Keratinocyte (primary cell): ENCODE measurements at regions not wholly inside any gene's neighbourhood (a gene's known extent, or its start where the extent isn't known, plus 50 kb on each side); places are given as distances from the start of the nearest gene placed in this dataset.
"Not testable (repeated sequence)": the region's sequence is repeated elsewhere in the genome, so short reads cannot be mapped to it uniquely, and the experiment has no call there.

Source experiments
- DNase-seq: peaks from one replicate; pipeline ENCODE4 v3.0.0-alpha.2; 2011; ENCODE audit warnings: low read depth, missing footprints, low spot score
- FAIRE-seq: peaks from 2 replicates; lab custom pipeline; 2011; peaks lifted over from hg19 to GRCh38; lab: Jason Lieb, UNC
- H2AFZ ChIP-seq: 2 replicates; pipeline ENCODE4 v1.6.0; 2012; ENCODE audit warnings: low read length, control low read depth, inconsistent platforms; ENCODE audit not compliant: control insufficient read depth
- H3K27ac ChIP-seq: 2 replicates; pipeline ENCODE4 v1.5.1; 2011; ENCODE audit warnings: low read length; ENCODE audit not compliant: control insufficient read depth, insufficient read depth
- H3K27me3 ChIP-seq: 3 replicates; pipeline ENCODE4 v1.6.0; 2011; ENCODE audit warnings: low read length; ENCODE audit not compliant: control insufficient read depth, insufficient read depth; ENCODE audit errors: extremely low read depth
- H3K36me3 ChIP-seq, 2 experiments: 2 replicates in 1 of 2; 3 replicates in 1 of 2; pipeline ENCODE4 v1.5.1; 2011; ENCODE audit warnings: low read length in 2 of 2, mild to moderate bottlenecking in 1 of 2; ENCODE audit not compliant: control insufficient read depth in 2 of 2, insufficient read depth in 2 of 2; ENCODE audit errors: extremely low read depth in 1 of 2
- H3K4me1 ChIP-seq: 3 replicates; pipeline ENCODE4 v1.5.1; 2011; ENCODE audit warnings: low read length; ENCODE audit not compliant: control insufficient read depth, insufficient read depth; ENCODE audit errors: extremely low read depth
- H3K4me2 ChIP-seq: 3 replicates; pipeline ENCODE4 v1.6.0; 2011; ENCODE audit warnings: low read depth, low read length; ENCODE audit not compliant: control insufficient read depth, insufficient read depth; ENCODE audit errors: extremely low read depth
- H3K4me3 ChIP-seq, 3 experiments: fragments of 200-600 bp in 1 of 3; sonication (generic) in 1 of 3; 2 replicates in 2 of 3; 3 replicates in 1 of 3; pipeline ENCODE4 v1.5.1; 2011 to 2016; ENCODE audit warnings: low read length in 3 of 3, mild to moderate bottlenecking in 3 of 3, control low read depth in 2 of 3, inconsistent platforms in 1 of 3, low read depth in 1 of 3, mixed read lengths in 1 of 3, mixed run types in 1 of 3, moderate library complexity in 1 of 3; ENCODE audit not compliant: control insufficient read depth in 2 of 3, insufficient read depth in 2 of 3; ENCODE audit errors: extremely low read depth in 1 of 3
- H3K79me2 ChIP-seq: 2 replicates; pipeline ENCODE4 v1.6.0; 2012; ENCODE audit warnings: low read length; ENCODE audit not compliant: control insufficient read depth, insufficient read depth
- H3K9ac ChIP-seq: 3 replicates; pipeline ENCODE4 v1.6.0; 2011; ENCODE audit warnings: low read length; ENCODE audit not compliant: control insufficient read depth, insufficient read depth; ENCODE audit errors: extremely low read depth
- H3K9me1 ChIP-seq: 3 replicates; pipeline ENCODE4 v1.6.0; 2011; ENCODE audit warnings: low read length; ENCODE audit not compliant: control insufficient read depth, insufficient read depth; ENCODE audit errors: extremely low read depth
- H3K9me3 ChIP-seq: 2 replicates; pipeline ENCODE4 v1.5.1; 2012; ENCODE audit warnings: low read depth, low read length; ENCODE audit not compliant: control insufficient read depth
- H4K20me1 ChIP-seq: 3 replicates; pipeline ENCODE4 v1.6.0; 2011; ENCODE audit warnings: low read length; ENCODE audit not compliant: control insufficient read depth, insufficient read depth; ENCODE audit errors: extremely low read depth
- EZH2 ChIP-seq: IDR thresholded peaks from one replicate; pipeline ENCODE4 v1.6.1; 2012; ENCODE audit warnings: inconsistent platforms, mild to moderate bottlenecking, low read length, moderate library complexity
- dilution Hi-C: fragments of 300-500 bp; cut with MboI; formaldehyde crosslinking; loops from one replicate; pipeline ENCODE4 v1.7.0; 2020; ENCODE audit warnings: low sequenced_read_pairs; ENCODE audit not compliant: extremely low pct_ligation_motif_present
- TF ChIP-seq, protein P1 (sequence below), 3 experiments: IDR thresholded peaks in 1 of 3; conservative IDR thresholded peaks in 1 of 3; optimal IDR thresholded peaks in 1 of 3; 2 replicates in 2 of 3; 3 replicates in 1 of 3; pipeline versions ENCODE3 to v1.5.1; 2011; ENCODE audit warnings: low read length in 3 of 3, mild to moderate bottlenecking in 3 of 3, moderate library complexity in 2 of 3, control low read depth in 1 of 3, inconsistent platforms in 1 of 3; ENCODE audit not compliant: insufficient read depth in 2 of 3; ENCODE audit errors: extremely low read depth in 1 of 3

DNA sequence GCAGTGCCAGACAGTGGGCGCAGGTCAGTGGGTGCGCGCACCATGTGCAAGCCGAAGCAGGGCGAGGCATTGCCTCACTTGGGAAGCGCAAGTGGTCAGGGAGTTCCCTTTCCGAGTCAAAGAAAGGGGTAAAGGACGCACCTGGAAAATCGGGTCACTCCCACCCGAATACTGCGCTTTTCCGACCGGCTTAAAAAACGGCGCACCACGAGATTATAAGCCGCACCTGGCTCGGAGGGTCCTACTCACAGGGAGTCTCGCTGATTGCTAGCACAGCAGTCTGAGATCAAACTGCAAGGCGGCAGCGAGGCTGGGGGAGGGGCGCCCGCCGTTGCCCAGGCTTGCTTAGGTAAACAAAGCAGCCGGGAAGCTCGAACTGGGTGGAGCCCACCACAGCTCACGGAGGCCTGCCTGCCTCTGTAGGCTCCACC lies 77.9 kb downstream of the NR4A2 start:
- H3K4me2 ChIP-seq, H3K9me1 ChIP-seq, FAIRE-seq, H3K9me3 ChIP-seq, H3K79me2 ChIP-seq, H3K27me3 ChIP-seq, DNase-seq, H3K4me1 ChIP-seq, H3K36me3 ChIP-seq, H4K20me1 ChIP-seq, dilution Hi-C loops: not testable (repeated sequence)
- peak overlapping the region; percentile 26 for H3K27ac ChIP-seq
- peak overlapping the region in 1 of 3 experiments; percentile 10 for H3K4me3 ChIP-seq
- H3K9ac ChIP-seq = peak overlapping the region; percentile 58
- peak overlapping the region; percentile 26 for H2AFZ ChIP-seq

DNA sequence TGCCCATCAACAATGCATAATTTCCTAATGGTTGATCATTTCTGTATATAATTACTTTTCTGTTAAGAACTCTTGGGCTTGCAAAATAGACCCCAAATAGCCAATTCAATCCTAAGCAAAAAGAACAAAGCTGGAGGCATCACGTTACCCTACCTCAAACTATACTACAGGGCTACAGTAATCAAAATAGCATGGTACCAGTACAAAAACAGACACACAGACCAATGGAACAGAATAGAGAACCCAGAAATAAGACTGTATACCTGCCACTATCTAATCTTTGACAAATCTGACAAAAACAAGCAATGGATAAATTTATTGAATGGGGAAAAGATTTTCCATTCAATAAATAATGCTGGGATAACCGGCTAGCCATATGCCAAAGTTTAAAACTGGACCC lies 78.8 kb downstream of the NR4A2 start:
- Histone ChIP-seq H3K4me1 (no peaks in the 10 kb centered on the region), H3K4me2 (peak overlapping the region; percentile 5), H4K20me1 (no peaks in the 10 kb centered on the region), H3K27me3 (no peaks in the 10 kb centered on the region), H3K9ac (no peak overlapping the region), H3K27ac (no peak overlapping the region), H3K9me1 (no peaks in the 10 kb centered on the region), H3K4me3 (peak overlapping the region in 1 of 3 experiments; percentile 54), H3K36me3 (no peaks in the 10 kb centered on the region), H3K79me2 (peaks cover 7% of the 10 kb centered on the region), H2AFZ (no peak overlapping the region), H3K9me3 (no peaks in the 10 kb centered on the region)
- dilution Hi-C loops = no loop called here
- no peak for DNase-seq
- TF ChIP-seq, protein P1, sequence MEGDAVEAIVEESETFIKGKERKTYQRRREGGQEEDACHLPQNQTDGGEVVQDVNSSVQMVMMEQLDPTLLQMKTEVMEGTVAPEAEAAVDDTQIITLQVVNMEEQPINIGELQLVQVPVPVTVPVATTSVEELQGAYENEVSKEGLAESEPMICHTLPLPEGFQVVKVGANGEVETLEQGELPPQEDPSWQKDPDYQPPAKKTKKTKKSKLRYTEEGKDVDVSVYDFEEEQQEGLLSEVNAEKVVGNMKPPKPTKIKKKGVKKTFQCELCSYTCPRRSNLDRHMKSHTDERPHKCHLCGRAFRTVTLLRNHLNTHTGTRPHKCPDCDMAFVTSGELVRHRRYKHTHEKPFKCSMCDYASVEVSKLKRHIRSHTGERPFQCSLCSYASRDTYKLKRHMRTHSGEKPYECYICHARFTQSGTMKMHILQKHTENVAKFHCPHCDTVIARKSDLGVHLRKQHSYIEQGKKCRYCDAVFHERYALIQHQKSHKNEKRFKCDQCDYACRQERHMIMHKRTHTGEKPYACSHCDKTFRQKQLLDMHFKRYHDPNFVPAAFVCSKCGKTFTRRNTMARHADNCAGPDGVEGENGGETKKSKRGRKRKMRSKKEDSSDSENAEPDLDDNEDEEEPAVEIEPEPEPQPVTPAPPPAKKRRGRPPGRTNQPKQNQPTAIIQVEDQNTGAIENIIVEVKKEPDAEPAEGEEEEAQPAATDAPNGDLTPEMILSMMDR (optimal IDR thresholded peaks at IDR 0.05 in 1 of 3, IDR thresholded peaks at IDR 0.05 in 1 of 3, conservative IDR thresholded peaks at IDR 0.05 in 1 of 3; ENCODE audit: extremely low read depth in 1 of 3, insufficient read depth in 2 of 3, low read length in 3 of 3) = no peak
- no peak for TF ChIP-seq EZH2
- no peak for FAIRE-seq

- H3K9me1 ChIP-seq = no peaks in the 10 kb centered on the region
- no peak for DNase-seq
- H3K4me2 ChIP-seq = no peak overlapping the region
- TF ChIP-seq, protein P1 (optimal IDR thresholded peaks at IDR 0.05 in 1 of 3, IDR thresholded peaks at IDR 0.05 in 1 of 3, conservative IDR thresholded peaks at IDR 0.05 in 1 of 3; ENCODE audit: extremely low read depth in 1 of 3, insufficient read depth in 2 of 3, low read length in 3 of 3) = no peak
- TF ChIP-seq EZH2 = no peak
- no peaks in the 10 kb centered on the region for H3K79me2 ChIP-seq
- no peaks in the 10 kb centered on the region for H3K4me1 ChIP-seq
- H3K4me3 ChIP-seq = no peak overlapping the region
- H3K9ac ChIP-seq = no peak overlapping the region
- H2AFZ ChIP-seq = no peak overlapping the region
- H3K27me3 ChIP-seq = no peaks in the 10 kb centered on the region
- no peaks in the 10 kb centered on the region for H3K9me3 ChIP-seq
- FAIRE-seq = no peak
- no peak overlapping the region for H3K27ac ChIP-seq
- dilution Hi-C loops = no loop called here
- no peaks in the 10 kb centered on the region for H4K20me1 ChIP-seq
- no peaks in the 10 kb centered on the region for H3K36me3 ChIP-seq
Observed at GRCh38 chr2:156242874-156243273, 89.6 kb downstream of the NR4A2 start.
